ENCODE measurements at regions not wholly inside any gene's neighbourhood (a gene's known extent, or its start where the extent isn't known, plus 50 kb on each side); places are given as distances from the start of the nearest gene placed in this dataset.

- TF ChIP-seq CTCF (conservative IDR thresholded peaks at IDR 0.05) = no peak
- no peak for TF ChIP-seq EZH2 (IDR thresholded peaks at IDR 0.05; ENCODE audit: low read depth)
Measured at GRCh38 chr3:28077572-28077971, 163.8 kb upstream of the CMC1 start.
